ENCODE measurements at regions not wholly inside any gene's neighbourhood (a gene's known extent, or its start where the extent isn't known, plus 50 kb on each side); places are given as distances from the start of the nearest gene placed in this dataset.
A peak's percentile ranks its signal among the peaks of the same experiment; 100 is the strongest.

DNA sequence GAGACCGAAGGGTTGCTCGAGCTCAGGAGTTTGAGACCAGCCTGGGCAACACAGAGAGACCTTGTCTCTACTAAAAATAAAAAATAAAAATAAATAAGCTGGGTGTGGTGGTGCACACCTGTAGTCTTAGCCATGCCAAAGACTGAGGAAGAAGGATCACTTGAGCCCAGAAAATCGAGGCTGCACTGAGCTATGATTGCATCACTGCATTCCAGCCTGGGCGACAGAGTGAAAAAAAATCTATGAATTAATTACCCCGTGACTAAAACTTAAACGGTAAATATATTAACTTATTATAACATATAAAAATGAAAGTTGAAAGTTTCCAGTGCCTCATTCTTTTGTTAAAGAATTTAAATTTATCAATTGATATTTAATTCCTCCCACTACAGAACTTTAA is 273.7 kb downstream of the KLF12 start:
- Histone ChIP-seq H3K27ac (ENCODE audit: insufficient read depth, low read length) (no peak overlapping the region), H4K20me1 (ENCODE audit: insufficient read depth, low read length) (no peaks in the 10 kb centered on the region), H4K5ac (ENCODE audit: low read depth, low read length) (no peak overlapping the region), H3K79me1 (ENCODE audit: low read depth in 1 of 2, low read length in 2 of 2) (peaks cover 4 to 18% of the 10 kb centered on the region in 2 experiments; a peak in 3 of 4 replicates), H3K23ac (ENCODE audit: low read depth, low read length) (no peak overlapping the region), H3K18ac (ENCODE audit: low read depth, low read length) (no peak overlapping the region), H3K4me2 (ENCODE audit: low read depth, low read length) (no peak overlapping the region), H3K4me1 (ENCODE audit: control insufficient read depth, insufficient read depth, low read length) (no peaks in the 10 kb centered on the region), H2AK5ac (ENCODE audit: low read depth, low read length) (no peak overlapping the region), H3K9me1 (ENCODE audit: insufficient read depth, low read length) (no peaks in the 10 kb centered on the region; the same call in 1 of the 2 replicates), H2BK20ac (ENCODE audit: low read depth, low read length) (no peak overlapping the region), H3K4ac (ENCODE audit: low read depth, low read length) (no peak overlapping the region), H2BK15ac (ENCODE audit: low read depth, low read length) (no peak overlapping the region), H3K56ac (ENCODE audit: extremely low read depth, insufficient read depth, low read length) (no peak overlapping the region), H2AK9ac (replicated peaks; ENCODE audit: low read depth, low read length, poor library complexity) (no peak overlapping the region), H3K9me3 (ENCODE audit: control insufficient read depth, insufficient read depth, low read length) (no peaks in the 10 kb centered on the region), H4K91ac (ENCODE audit: insufficient read depth, low read depth, low read length) (no peak overlapping the region), H4K8ac (ENCODE audit: low read depth in 2 of 2, low read length in 2 of 2) (no peak overlapping the region), H3K4me3 (ENCODE audit: insufficient read depth, low read depth, low read length) (no peak overlapping the region), H2BK5ac (ENCODE audit: low read depth, low read length, poor library complexity, severe bottlenecking) (no peak overlapping the region), H3K27me3 (ENCODE audit: control insufficient read depth, insufficient read depth, low read length) (no peaks in the 10 kb centered on the region), H3K14ac (replicated peaks; ENCODE audit: low read depth, low read length) (no peak overlapping the region), H3K36me3 (ENCODE audit: control insufficient read depth, insufficient read depth, low read length) (no peaks in the 10 kb centered on the region), H3K9ac (ENCODE audit: low read depth, low read length) (no peak overlapping the region), H2AFZ (replicated peaks; ENCODE audit: low read length, poor library complexity) (no peak overlapping the region), H2BK120ac (ENCODE audit: low read depth, low read length) (no peak overlapping the region)
- no CpG with 5 or more reads among the region's 6 CpGs for WGBS, 2 experiments (ENCODE audit: extremely low coverage in 2 of 2, insufficient read length in 1 of 2)
- in situ Hi-C loops (cut with MboI; ENCODE audit: low sequenced_read_pairs) (no loop called here), intact Hi-C loops (cut with micrococcal nuclease) (no loop called here), dilution Hi-C loops (cut with HindIII; ENCODE audit: low sequenced_read_pairs, unreplicated experiment) (no loop called here)
- no TSS peak for BruUV-seq (replicated peaks)
- CTCF ChIA-PET = interaction anchor here (0.5 kb wide), 1 partner anchor 234 kb away, joined by 3 read pairs; no protein-coding TSS in a partner anchor
- TF ChIP-seq, protein P1, sequence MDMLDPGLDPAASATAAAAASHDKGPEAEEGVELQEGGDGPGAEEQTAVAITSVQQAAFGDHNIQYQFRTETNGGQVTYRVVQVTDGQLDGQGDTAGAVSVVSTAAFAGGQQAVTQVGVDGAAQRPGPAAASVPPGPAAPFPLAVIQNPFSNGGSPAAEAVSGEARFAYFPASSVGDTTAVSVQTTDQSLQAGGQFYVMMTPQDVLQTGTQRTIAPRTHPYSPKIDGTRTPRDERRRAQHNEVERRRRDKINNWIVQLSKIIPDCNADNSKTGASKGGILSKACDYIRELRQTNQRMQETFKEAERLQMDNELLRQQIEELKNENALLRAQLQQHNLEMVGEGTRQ (IDR thresholded peaks at IDR 0.05; ENCODE audit: low read depth, low read length) = no peak
- TF ChIP-seq RCOR1 (IDR thresholded peaks at IDR 0.05; ENCODE audit: insufficient replicate concordance, low read length) (no peak), CEBPB (IDR thresholded peaks at IDR 0.05; ENCODE audit: low read depth, low read length) (0 out of 2 replicates have a peak, but pooled peaks have one; percentile 31)
- DNase-seq (no peak), ATAC-seq (ENCODE audit: low read depth) (no peak)
- POLR2A ChIA-PET (ENCODE audit: unreplicated experiment) = no interaction called here
